ENCODE measurements at regions not wholly inside any gene's neighbourhood (a gene's known extent, or its start where the extent isn't known, plus 50 kb on each side); places are given as distances from the start of the nearest gene placed in this dataset.

GRCh38 chr4:136343340-136343739, 1189.0 kb downstream of the PCDH18 start:
- Histone ChIP-seq H4K20me1 (ENCODE audit: low read depth, low read length) (no peaks in the 10 kb centered on the region), H3K4me3 (ENCODE audit: insufficient read depth, low read length, poor library complexity, severe bottlenecking) (no peak overlapping the region), H3K9ac (ENCODE audit: low read length) (no peak overlapping the region), H3K9me3 (ENCODE audit: insufficient read depth, low read length) (no peaks in the 10 kb centered on the region), H3K4me2 (ENCODE audit: low read depth, low read length, poor library complexity, severe bottlenecking) (no peak overlapping the region), H3K36me3 (ENCODE audit: low read length) (no peaks in the 10 kb centered on the region), H2AFZ (ENCODE audit: low read depth, low read length, severe bottlenecking) (no peak overlapping the region), H3K9me2 (replicated peaks; ENCODE audit: insufficient read depth, low read length) (no peaks in the 10 kb centered on the region), H3K79me2 (ENCODE audit: insufficient read depth, low read length) (no peaks in the 10 kb centered on the region), H3K27me3 (ENCODE audit: low read length) (no peaks in the 10 kb centered on the region), H3K27ac (ENCODE audit: low read depth, low read length) (no peak overlapping the region), H3F3A (ENCODE audit: insufficient read depth) (no peaks in the 10 kb centered on the region)
- no peak for TF ChIP-seq CTCF (IDR thresholded peaks at IDR 0.05; ENCODE audit: insufficient read depth, low read length, poor library complexity, severe bottlenecking)
- TF ChIP-seq EZH2phosphoT487 (conservative IDR thresholded peaks at IDR 0.05; ENCODE audit: low read length): no peak

GRCh38 chr4:136342666-136343065, 1189.6 kb downstream of the PCDH18 start:
- TF ChIP-seq CTCF (IDR thresholded peaks at IDR 0.05; ENCODE audit: insufficient read depth, low read length, poor library complexity, severe bottlenecking) (no peak), EZH2phosphoT487 (conservative IDR thresholded peaks at IDR 0.05; ENCODE audit: low read length) (no peak)
- H3K4me3 ChIP-seq (ENCODE audit: insufficient read depth, low read length, poor library complexity, severe bottlenecking): no peak overlapping the region
- no peaks in the 10 kb centered on the region for H4K20me1 ChIP-seq (ENCODE audit: low read depth, low read length)
- H3K9ac ChIP-seq (ENCODE audit: low read length): no peak overlapping the region
- H3K36me3 ChIP-seq (ENCODE audit: low read length): no peaks in the 10 kb centered on the region
- H3K79me2 ChIP-seq (ENCODE audit: insufficient read depth, low read length): no peaks in the 10 kb centered on the region
- H3K9me3 ChIP-seq (ENCODE audit: insufficient read depth, low read length): no peaks in the 10 kb centered on the region
- H3K4me2 ChIP-seq (ENCODE audit: low read depth, low read length, poor library complexity, severe bottlenecking): no peak overlapping the region
- no peak overlapping the region for H2AFZ ChIP-seq (ENCODE audit: low read depth, low read length, severe bottlenecking)
- H3K27ac ChIP-seq (ENCODE audit: low read depth, low read length): no peak overlapping the region
- H3K9me2 ChIP-seq (replicated peaks; ENCODE audit: insufficient read depth, low read length): no peaks in the 10 kb centered on the region
- H3F3A ChIP-seq (ENCODE audit: insufficient read depth): no peaks in the 10 kb centered on the region
- no peaks in the 10 kb centered on the region for H3K27me3 ChIP-seq (ENCODE audit: low read length)

GRCh38 chr4:136337216-136337615, 1195.1 kb downstream of the PCDH18 start:
- Histone ChIP-seq H3K9me3 (ENCODE audit: insufficient read depth, low read length) (no peaks in the 10 kb centered on the region), H3K27ac (ENCODE audit: low read depth, low read length) (no peak overlapping the region), H3K27me3 (ENCODE audit: low read length) (no peaks in the 10 kb centered on the region), H3K4me2 (ENCODE audit: low read depth, low read length, poor library complexity, severe bottlenecking) (no peak overlapping the region), H4K20me1 (ENCODE audit: low read depth, low read length) (no peaks in the 10 kb centered on the region), H3K36me3 (ENCODE audit: low read length) (no peaks in the 10 kb centered on the region), H3F3A (ENCODE audit: insufficient read depth) (no peaks in the 10 kb centered on the region), H3K4me3 (ENCODE audit: insufficient read depth, low read length, poor library complexity, severe bottlenecking) (no peak overlapping the region), H3K9ac (ENCODE audit: low read length) (no peak overlapping the region), H3K79me2 (ENCODE audit: insufficient read depth, low read length) (no peaks in the 10 kb centered on the region), H2AFZ (ENCODE audit: low read depth, low read length, severe bottlenecking) (no peak overlapping the region), H3K9me2 (replicated peaks; ENCODE audit: insufficient read depth, low read length) (no peaks in the 10 kb centered on the region)
- TF ChIP-seq CTCF (IDR thresholded peaks at IDR 0.05; ENCODE audit: insufficient read depth, low read length, poor library complexity, severe bottlenecking) (no peak), EZH2phosphoT487 (conservative IDR thresholded peaks at IDR 0.05; ENCODE audit: low read length) (no peak)

Data from SU-DHL-6 (cell line).